ENCODE measurements at regions not wholly inside any gene's neighbourhood (a gene's known extent, or its start where the extent isn't known, plus 50 kb on each side); places are given as distances from the start of the nearest gene placed in this dataset.

GRCh38 chr2:39563572-39563971 is 102.1 kb upstream of the TMEM178A start:
- no peak for TF ChIP-seq CTCF (IDR thresholded peaks at IDR 0.05)
- no peak for TF ChIP-seq POLR2A (IDR thresholded peaks at IDR 0.05)
